Naive thymus-derived CD8-positive, alpha-beta T cell (primary cell): ENCODE measurements at regions not wholly inside any gene's neighbourhood (a gene's known extent, or its start where the extent isn't known, plus 50 kb on each side); places are given as distances from the start of the nearest gene placed in this dataset.

ENCODE experiments used
- ATAC-seq, 2 donors: fragments of 150-1000 bp; cut with Tn5 transposase in 1 of 2; sonication (Bioruptor Pico), chemical (Tn5 transposase) in 1 of 2; 1 replicate in 1 of 2; 2 replicates in 1 of 2; pipeline ENCODE4 v1.10.0; 2021; ENCODE audit warnings: mild to moderate bottlenecking in 2 of 2, moderate library complexity in 2 of 2
- POLR2A ChIA-PET: fragments of 350-600 bp; sonication (Branson Sonifier 250); formaldehyde crosslinking; loops from one replicate; lab custom pipeline; 2021; ENCODE audit warnings: antibody characterized with exemption; lab: Charles Lee
- DNase-seq, 10 donors: peaks; one replicate each; pipeline versions ENCODE4 v3.0.0 to v3.0.0-alpha.2; 2020 to 2022
- H3K27ac Mint-ChIP-seq, 10 donors: one replicate each; pipeline ENCODE4 v1.8.0; 2020 to 2022; ENCODE audit warnings: mild to moderate bottlenecking in 10 of 10, mixed read lengths in 10 of 10, moderate library complexity in 4 of 10, inconsistent platforms in 1 of 10
- H3K27me3 Mint-ChIP-seq, 5 donors: one replicate each; pipeline ENCODE4 v1.8.0; 2021 to 2022; ENCODE audit warnings: mixed read lengths in 5 of 5
- H3K36me3 Mint-ChIP-seq, 3 donors: one replicate each; pipeline ENCODE4 v1.8.0; 2020 to 2022; ENCODE audit warnings: mixed read lengths in 3 of 3, mild to moderate bottlenecking in 2 of 3, inconsistent platforms in 1 of 3
- H3K4me1 Mint-ChIP-seq, 4 donors: one replicate each; pipeline ENCODE4 v1.8.0; 2021 to 2022; ENCODE audit warnings: mixed read lengths in 4 of 4
- H3K4me3 Mint-ChIP-seq, 10 donors: one replicate each; pipeline ENCODE4 v1.8.0; 2020 to 2022; ENCODE audit warnings: mild to moderate bottlenecking in 10 of 10, mixed read lengths in 10 of 10, moderate library complexity in 6 of 10, inconsistent platforms in 1 of 10
- H3K9me3 Mint-ChIP-seq, 9 donors: one replicate each; pipeline ENCODE4 v1.8.0; 2020 to 2022; ENCODE audit warnings: mixed read lengths in 9 of 9, mild to moderate bottlenecking in 3 of 9, inconsistent platforms in 1 of 9, moderate library complexity in 1 of 9

DNA sequence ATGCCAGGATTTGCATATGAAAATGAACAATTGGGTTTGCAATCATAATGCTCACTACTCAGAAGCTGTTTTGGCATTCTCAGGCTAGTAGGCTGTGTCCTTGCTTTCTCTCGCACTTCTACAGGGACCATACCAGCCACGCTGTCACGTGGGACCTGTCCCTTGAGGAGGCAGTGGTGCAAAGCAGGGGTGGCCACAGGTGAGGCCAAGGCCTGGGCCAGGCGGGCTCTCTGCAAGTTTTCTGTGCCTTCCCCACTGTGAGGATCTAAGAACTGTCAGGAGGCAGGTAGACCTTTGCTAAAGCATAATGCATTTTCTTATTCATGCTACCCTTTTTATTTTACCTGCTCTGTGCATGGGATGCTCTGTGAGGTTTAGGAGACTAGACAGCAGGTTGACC lies 89.4 kb upstream of the IRS2 start:
- peaks cover 0 to 5% (median 2%) of the 10 kb centered on the region in 4 donors for H3K4me1 Mint-ChIP-seq
- ATAC-seq (no peak), DNase-seq (no peak)
- H3K27me3 Mint-ChIP-seq, result peaks cover 7 to 57% (median 11%) of the 10 kb centered on the region in 5 donors
- no peaks in the 10 kb centered on the region for H3K36me3 Mint-ChIP-seq
- no peak overlapping the region for H3K4me3 Mint-ChIP-seq
- POLR2A ChIA-PET, result no interaction called here
- no peaks in the 10 kb centered on the region for H3K9me3 Mint-ChIP-seq
- peak overlapping the region in 1 of 10 donors; percentile 86 for H3K27ac Mint-ChIP-seq

DNA sequence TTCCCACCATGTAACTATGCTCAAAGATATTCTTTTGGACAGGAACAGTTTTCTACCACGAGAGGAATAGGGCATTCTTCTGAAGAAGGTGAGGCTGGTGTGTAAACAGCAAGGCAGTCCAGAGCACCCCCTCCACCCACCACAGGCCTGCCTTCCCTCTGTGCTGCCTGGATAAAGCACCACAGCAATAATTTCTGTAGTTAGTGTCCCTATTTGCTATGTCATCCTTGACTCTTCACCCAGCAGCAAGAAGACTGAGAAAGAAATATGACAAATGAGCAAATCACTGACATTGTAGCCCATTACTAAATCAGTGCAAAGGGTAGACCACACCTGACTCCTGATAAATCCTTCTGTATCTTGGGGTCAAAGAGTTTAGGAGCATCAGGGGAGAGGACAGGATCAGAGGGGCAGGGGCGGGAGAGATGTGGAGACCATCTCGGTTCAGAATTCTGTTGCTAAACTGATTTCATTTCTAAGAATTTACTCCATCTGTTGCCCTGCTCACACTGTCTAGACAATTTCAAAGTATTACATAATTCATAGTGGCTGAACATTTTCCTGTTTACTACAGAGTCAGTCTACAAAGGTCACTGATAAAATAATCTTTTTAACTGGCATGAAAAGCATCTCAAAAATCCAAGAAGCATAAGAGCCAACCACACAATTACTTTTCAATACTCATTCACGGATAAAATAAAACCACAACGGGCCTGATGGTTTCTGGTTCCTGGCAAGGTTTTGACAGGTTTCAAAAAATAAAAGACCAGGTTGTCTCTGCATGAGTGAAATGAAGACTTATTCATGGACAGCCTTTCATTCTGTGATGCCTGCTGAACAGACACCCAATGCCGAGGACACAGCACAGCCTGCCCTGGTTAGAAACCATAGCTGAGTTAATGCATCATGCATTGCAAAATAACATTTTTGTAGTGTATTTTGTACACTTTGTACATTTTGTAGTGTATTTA lies 88.4 kb upstream of the IRS2 start:
- H3K27ac Mint-ChIP-seq, result peak overlapping the region in 1 of 10 donors; percentile 86
- H3K9me3 Mint-ChIP-seq, result no peaks in the 10 kb centered on the region
- DNase-seq (no peak), ATAC-seq (no peak)
- H3K36me3 Mint-ChIP-seq, result no peaks in the 10 kb centered on the region
- H3K27me3 Mint-ChIP-seq, result peaks cover 6 to 52% (median 9%) of the 10 kb centered on the region in 5 donors
- no peak overlapping the region for H3K4me3 Mint-ChIP-seq
- peaks cover 0 to 6% (median 3%) of the 10 kb centered on the region in 4 donors for H3K4me1 Mint-ChIP-seq
- POLR2A ChIA-PET, result no interaction called here

DNA sequence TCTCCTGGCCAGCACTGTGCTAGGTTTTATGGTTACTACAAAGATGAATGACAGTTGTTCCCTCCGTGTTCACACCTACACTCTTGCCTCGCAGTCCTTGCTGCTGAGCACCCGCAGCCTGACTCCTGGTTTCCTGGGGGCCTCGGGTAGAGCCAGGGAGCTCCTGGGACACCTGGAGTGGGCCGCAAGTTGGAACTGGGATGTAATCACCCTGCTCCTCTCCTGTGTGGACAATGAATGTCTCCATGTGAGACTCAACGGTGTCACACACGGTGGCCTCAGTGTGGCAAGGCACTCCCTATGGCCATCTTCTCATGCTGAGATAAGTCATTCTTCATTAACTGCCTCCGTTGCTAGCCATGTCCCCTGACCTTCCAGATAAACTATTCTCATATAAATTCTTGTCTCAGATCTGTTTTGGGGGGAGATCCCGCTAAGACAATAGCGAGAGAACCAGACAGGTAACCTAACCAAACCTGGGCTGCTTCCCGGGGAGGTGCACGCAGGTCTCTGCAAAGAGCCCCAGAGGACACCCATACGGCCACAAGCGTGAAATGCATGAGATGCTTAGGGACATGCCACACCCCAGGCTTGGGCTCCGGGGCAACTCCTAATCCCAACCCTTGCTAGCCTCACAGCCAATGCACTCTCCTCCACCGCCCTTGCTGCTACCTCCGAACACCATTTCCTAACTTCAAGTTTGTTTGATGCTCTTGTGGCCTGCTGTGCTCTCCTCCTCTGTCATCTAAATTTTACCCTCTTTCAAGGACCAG lies 87.2 kb upstream of the IRS2 start:
- peaks cover 0 to 14% (median 6%) of the 10 kb centered on the region in 4 donors for H3K4me1 Mint-ChIP-seq
- POLR2A ChIA-PET, result no interaction called here
- DNase-seq (no peak), ATAC-seq (no peak)
- H3K4me3 Mint-ChIP-seq, result no peak overlapping the region
- no peaks in the 10 kb centered on the region for H3K9me3 Mint-ChIP-seq
- H3K27me3 Mint-ChIP-seq, result peaks cover 6 to 52% (median 9%) of the 10 kb centered on the region in 5 donors
- no peak overlapping the region for H3K27ac Mint-ChIP-seq
- no peaks in the 10 kb centered on the region for H3K36me3 Mint-ChIP-seq

DNA sequence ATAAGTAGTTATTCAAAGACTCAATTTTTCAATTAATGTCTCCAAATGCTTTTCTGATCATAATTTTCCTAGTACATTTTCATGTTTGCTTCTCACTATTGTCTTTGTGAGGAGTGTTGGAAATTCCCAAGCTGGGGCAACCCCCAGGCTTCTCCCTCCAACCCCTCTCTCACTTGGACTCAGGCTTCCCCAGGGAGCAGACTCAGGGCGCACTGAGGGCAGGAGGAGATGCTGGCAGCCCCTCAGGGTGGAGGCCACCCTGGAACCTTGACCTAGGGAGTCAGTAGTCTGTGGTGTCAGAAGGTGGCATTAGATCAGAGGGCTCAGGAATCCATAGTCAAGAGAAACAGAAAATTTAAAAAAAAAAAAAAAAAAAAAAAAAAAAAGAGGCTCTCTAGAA lies 86.5 kb upstream of the IRS2 start:
- Mint-ChIP-seq H3K27me3 (peaks cover 6 to 49% (median 9%) of the 10 kb centered on the region in 5 donors), H3K36me3 (no peaks in the 10 kb centered on the region), H3K27ac (no peak overlapping the region)

DNA sequence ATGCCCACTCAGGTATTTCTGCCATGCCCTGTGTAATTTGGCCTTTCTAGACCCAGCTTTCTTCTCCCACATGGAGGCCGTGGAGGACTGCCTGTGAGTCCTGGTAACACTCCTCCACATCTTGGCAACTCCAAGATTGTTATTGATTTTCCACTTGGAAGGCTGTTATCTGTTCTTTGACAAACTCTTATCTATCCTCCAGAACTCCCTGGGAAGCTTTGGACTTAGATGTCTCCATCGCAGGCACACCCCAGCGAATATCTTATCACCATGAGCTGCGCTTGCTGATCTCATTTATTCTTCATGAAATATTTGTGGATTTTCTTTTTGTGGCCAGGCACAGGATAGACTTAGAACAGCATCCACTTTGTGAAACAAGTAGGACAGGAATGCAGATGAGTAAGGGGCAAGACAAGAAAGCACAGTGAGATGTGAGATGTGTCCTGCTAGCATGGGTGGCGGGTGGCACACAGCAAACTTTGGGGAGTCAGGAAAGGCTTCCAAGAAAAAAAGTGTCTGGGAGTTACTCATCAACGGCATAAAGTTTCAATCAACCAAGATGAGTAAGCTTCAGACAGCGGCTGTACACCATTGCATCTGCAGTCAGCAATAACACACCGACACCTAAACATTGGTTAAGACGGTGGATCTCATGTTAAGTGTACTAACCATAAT lies 84.5 kb upstream of the IRS2 start:
- Mint-ChIP-seq H3K27me3 (peaks cover 8 to 64% (median 10%) of the 10 kb centered on the region in 5 donors), H3K4me1 (peaks cover 0 to 14% (median 6%) of the 10 kb centered on the region in 4 donors), H3K9me3 (no peaks in the 10 kb centered on the region), H3K27ac (no peak overlapping the region), H3K36me3 (no peaks in the 10 kb centered on the region), H3K4me3 (no peak overlapping the region)
- ATAC-seq (no peak), DNase-seq (no peak)
- POLR2A ChIA-PET, result no interaction called here

More for the DNA sequence above, 86.5 kb upstream of the IRS2 start:
- Mint-ChIP-seq H3K4me1 (peaks cover 0 to 14% (median 6%) of the 10 kb centered on the region in 4 donors), H3K9me3 (no peaks in the 10 kb centered on the region), H3K4me3 (no peak overlapping the region)
- no peak for DNase-seq
- POLR2A ChIA-PET, result no interaction called here
- no peak for ATAC-seq

DNA sequence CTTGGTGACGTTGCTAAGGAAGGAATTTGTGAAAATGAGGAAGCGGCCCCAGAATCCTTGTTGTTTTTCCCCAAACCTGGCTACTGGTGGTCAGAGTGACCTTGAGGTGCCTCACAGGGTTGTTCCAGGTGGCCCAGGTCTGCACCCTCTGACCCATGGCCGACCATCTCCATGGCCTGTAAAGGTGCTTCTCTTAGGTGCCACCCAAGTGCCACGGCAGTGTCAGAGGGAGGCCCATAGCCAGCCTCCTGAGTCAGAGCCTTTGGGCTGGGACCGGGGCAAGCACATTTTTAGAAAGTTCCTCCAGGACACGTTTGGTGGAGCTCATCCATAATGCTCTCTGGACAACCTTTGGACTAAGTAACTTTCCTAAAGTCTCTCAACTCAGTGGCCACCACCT lies 83.9 kb upstream of the IRS2 start:
- H3K9me3 Mint-ChIP-seq, result no peaks in the 10 kb centered on the region
- no peak for DNase-seq
- H3K27me3 Mint-ChIP-seq, result peaks cover 8 to 60% (median 10%) of the 10 kb centered on the region in 5 donors
- POLR2A ChIA-PET, result no interaction called here
- no peak overlapping the region for H3K27ac Mint-ChIP-seq
- no peaks in the 10 kb centered on the region for H3K36me3 Mint-ChIP-seq
- peaks cover 0 to 12% (median 6%) of the 10 kb centered on the region in 4 donors for H3K4me1 Mint-ChIP-seq
- peak overlapping the region in 2 of 10 donors; percentile 76 to 84 for H3K4me3 Mint-ChIP-seq
- ATAC-seq, result no peak

GRCh38 chr13:109869312-109870237 lies 83.2 kb upstream of the IRS2 start:
- H3K27me3 Mint-ChIP-seq, result peaks cover 6 to 53% (median 11%) of the 10 kb centered on the region in 5 donors
- peak; percentile 58 to 82 for ATAC-seq

DNA sequence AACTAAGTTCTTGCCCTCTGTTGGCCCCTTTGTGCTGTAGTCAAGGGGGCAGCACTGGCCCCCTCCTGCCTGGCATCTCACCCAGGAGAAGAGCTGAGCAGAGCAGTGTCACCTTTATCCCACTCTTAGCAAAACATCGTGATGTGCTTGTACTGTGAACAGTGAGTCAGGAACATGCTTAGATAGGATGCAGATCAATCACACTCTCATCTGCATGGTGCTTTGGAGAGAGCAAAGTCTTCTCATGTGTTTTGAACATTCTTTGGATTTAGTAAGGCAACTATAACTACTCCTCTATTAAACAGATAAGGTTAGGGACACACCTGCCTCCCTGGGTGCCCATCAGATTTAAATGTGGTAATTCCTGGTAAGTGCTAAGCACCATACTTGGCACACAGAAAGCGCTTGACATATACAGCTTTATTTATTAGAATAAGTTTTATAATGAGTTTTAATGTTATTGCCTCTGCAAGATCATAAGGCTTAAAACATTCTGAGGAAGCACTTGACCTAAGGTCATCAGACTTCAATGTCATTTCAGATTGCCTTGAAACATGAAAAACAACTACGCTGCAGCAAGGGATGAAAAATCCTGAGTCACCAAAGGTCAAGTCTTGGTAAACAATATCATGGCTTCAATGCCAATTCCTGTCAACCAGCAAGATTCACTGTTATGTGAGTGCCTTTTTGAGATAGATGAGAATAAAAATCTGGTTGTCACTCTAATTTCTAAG lies 82.4 kb upstream of the IRS2 start:
- no peaks in the 10 kb centered on the region for H3K36me3 Mint-ChIP-seq
- POLR2A ChIA-PET, result no interaction called here
- DNase-seq, result no peak
- H3K4me1 Mint-ChIP-seq, result peaks cover 0 to 12% (median 3%) of the 10 kb centered on the region in 4 donors
- peak overlapping the region in 2 of 10 donors; percentile 41 to 45 for H3K27ac Mint-ChIP-seq
- ATAC-seq, result no peak
- peak overlapping the region in 8 of 10 donors; percentile 59 to 84 (median 75) for H3K4me3 Mint-ChIP-seq
- H3K9me3 Mint-ChIP-seq, result no peaks in the 10 kb centered on the region
- peaks cover 5 to 45% (median 9%) of the 10 kb centered on the region in 5 donors for H3K27me3 Mint-ChIP-seq

More at GRCh38 chr13:109869312-109870237, 83.2 kb upstream of the IRS2 start:
- peak in 5 of 10 donors; percentile 4 to 25 (median 12) for DNase-seq
- POLR2A ChIA-PET, result no interaction called here
- H3K4me3 Mint-ChIP-seq, result peak overlapping the region in 9 of 10 donors; percentile 59 to 84 (median 75)
- H3K4me1 Mint-ChIP-seq, result peaks cover 0 to 12% (median 4%) of the 10 kb centered on the region in 4 donors
- H3K27ac Mint-ChIP-seq, result peak overlapping the region in 3 of 10 donors; percentile 22 to 77 (median 54)
- no peaks in the 10 kb centered on the region for H3K36me3 Mint-ChIP-seq
- H3K9me3 Mint-ChIP-seq, result no peaks in the 10 kb centered on the region

- no peaks in the 10 kb centered on the region for H3K9me3 Mint-ChIP-seq
- ATAC-seq, result no peak
- H3K27me3 Mint-ChIP-seq, result peaks cover 7 to 43% (median 14%) of the 10 kb centered on the region in 5 donors
- no peak for DNase-seq
- H3K4me3 Mint-ChIP-seq, result no peak overlapping the region
- POLR2A ChIA-PET, result no interaction called here
- H3K27ac Mint-ChIP-seq, result no peak overlapping the region
- H3K36me3 Mint-ChIP-seq, result no peaks in the 10 kb centered on the region
- H3K4me1 Mint-ChIP-seq, result peaks cover 0 to 12% (median 3%) of the 10 kb centered on the region in 4 donors
These were observed 81.4 kb upstream of the IRS2 start for GRCh38 chr13:109867766-109868165.

DNA sequence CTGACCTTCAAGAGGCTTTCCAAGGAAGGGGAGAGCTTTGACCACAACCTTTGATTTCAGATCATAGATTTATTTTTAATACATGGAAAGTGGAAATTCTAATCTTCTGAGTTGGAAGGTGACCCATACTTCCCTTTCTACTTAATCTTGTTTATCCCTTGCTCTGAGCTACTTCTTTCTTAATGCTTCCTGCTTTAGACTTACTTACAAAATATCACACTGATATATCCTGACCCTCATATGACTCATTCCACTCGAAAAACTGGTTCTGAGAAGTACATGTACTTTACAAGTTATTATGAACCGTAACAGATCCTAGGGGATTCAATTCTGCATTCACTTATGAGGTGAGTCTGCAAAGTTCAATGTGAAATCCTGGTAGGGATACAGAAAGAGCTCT lies 76.2 kb upstream of the IRS2 start:
- no peaks in the 10 kb centered on the region for H3K9me3 Mint-ChIP-seq
- ATAC-seq (no peak), DNase-seq (no peak)
- H3K36me3 Mint-ChIP-seq, result no peaks in the 10 kb centered on the region
- no peak overlapping the region for H3K27ac Mint-ChIP-seq
- H3K27me3 Mint-ChIP-seq, result peaks cover 26 to 70% (median 30%) of the 10 kb centered on the region in 5 donors
- H3K4me3 Mint-ChIP-seq, result no peak overlapping the region
- H3K4me1 Mint-ChIP-seq, result peaks cover 0 to 2% (median 0%) of the 10 kb centered on the region in 4 donors
- POLR2A ChIA-PET, result no interaction called here

DNA sequence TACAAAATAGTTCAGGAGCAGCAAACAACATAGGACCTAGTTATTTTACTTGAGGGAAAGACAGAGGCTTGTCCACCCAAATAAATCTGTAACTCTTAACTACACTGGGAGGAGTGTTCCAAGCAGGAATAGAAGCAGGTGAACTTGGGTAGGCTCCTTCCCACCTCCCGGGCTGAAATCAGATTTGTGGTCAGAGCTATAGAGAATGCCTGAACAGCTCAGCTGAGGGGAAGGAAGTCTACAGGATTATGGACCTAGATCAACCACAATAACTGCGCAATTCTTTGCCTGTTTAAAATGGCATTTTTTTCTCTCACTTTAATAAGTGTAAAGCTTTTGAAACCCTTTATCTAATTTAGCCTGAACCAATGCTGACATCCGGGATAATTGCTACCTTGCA lies 73.5 kb upstream of the IRS2 start:
- POLR2A ChIA-PET, result no interaction called here
- ATAC-seq (no peak), DNase-seq (no peak)
- H3K4me3 Mint-ChIP-seq, result no peak overlapping the region
- H3K27ac Mint-ChIP-seq, result no peak overlapping the region
- peaks cover 0 to 5% (median 0%) of the 10 kb centered on the region in 3 donors for H3K36me3 Mint-ChIP-seq
- no peaks in the 10 kb centered on the region for H3K9me3 Mint-ChIP-seq
- peaks cover 0 to 2% (median 0%) of the 10 kb centered on the region in 4 donors for H3K4me1 Mint-ChIP-seq
- H3K27me3 Mint-ChIP-seq, result peaks cover 35 to 73% (median 45%) of the 10 kb centered on the region in 5 donors
